Stimulated activated naive CD8-positive, alpha-beta T cell treated with anti-CD3 and anti-CD28 coated beads, Interleukin-15, Interleukin-2, amounts not matched to agents 100 ng/mL and 50 ng/mL, for 24 hours (primary cell): ENCODE measurements at regions not wholly inside any gene's neighbourhood (a gene's known extent, or its start where the extent isn't known, plus 50 kb on each side); places are given as distances from the start of the nearest gene placed in this dataset.

Experiments used
- H3K27ac Mint-ChIP-seq: one replicate; pipeline ENCODE4 v1.8.0; 2021; ENCODE audit warnings: mild to moderate bottlenecking, mixed read lengths
- H3K27me3 Mint-ChIP-seq: one replicate; pipeline ENCODE4 v1.8.0; 2021; ENCODE audit warnings: mixed read lengths
- H3K36me3 Mint-ChIP-seq: one replicate; pipeline ENCODE4 v1.8.0; 2021; ENCODE audit warnings: low read depth, mixed read lengths
- H3K4me1 Mint-ChIP-seq: one replicate; pipeline ENCODE4 v1.8.0; 2021; ENCODE audit warnings: low read depth, mixed read lengths
- H3K4me3 Mint-ChIP-seq: one replicate; pipeline ENCODE4 v1.8.0; 2021; ENCODE audit warnings: mild to moderate bottlenecking, mixed read lengths
- H3K9me3 Mint-ChIP-seq: one replicate; pipeline ENCODE4 v1.8.0; 2021; ENCODE audit warnings: mixed read lengths

DNA sequence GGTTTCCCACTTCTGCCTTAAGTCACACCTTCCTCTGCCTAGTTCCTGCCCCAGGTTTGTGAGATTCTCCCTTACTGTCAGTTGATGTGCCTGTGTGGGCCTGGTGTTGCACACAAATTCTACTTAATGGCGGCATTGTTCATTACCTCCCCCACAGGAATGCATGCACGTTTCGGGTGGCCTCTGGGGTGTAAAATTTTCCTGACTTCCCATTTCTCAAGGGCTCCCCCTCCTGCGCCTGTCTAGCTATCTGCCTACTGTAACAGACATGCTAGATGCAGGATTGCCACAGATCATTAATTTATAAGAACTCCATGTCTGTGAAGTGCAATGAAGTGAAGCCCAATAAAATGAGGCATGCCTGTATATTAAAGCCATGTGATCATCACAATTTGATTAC lies 1466.3 kb downstream of the PCDH9 start:
- Mint-ChIP-seq H3K4me1 (no peaks in the 10 kb centered on the region), H3K9me3 (peaks cover 9% of the 10 kb centered on the region), H3K4me3 (no peak overlapping the region), H3K27me3 (no peaks in the 10 kb centered on the region), H3K27ac (no peak overlapping the region), H3K36me3 (no peaks in the 10 kb centered on the region)

GRCh38 chr13:65762012-65762411 lies 1468.1 kb downstream of the PCDH9 start:
- Mint-ChIP-seq H3K4me3 (no peak overlapping the region), H3K36me3 (no peaks in the 10 kb centered on the region), H3K4me1 (no peaks in the 10 kb centered on the region), H3K27me3 (no peaks in the 10 kb centered on the region), H3K27ac (no peak overlapping the region), H3K9me3 (peaks cover 12% of the 10 kb centered on the region)

DNA sequence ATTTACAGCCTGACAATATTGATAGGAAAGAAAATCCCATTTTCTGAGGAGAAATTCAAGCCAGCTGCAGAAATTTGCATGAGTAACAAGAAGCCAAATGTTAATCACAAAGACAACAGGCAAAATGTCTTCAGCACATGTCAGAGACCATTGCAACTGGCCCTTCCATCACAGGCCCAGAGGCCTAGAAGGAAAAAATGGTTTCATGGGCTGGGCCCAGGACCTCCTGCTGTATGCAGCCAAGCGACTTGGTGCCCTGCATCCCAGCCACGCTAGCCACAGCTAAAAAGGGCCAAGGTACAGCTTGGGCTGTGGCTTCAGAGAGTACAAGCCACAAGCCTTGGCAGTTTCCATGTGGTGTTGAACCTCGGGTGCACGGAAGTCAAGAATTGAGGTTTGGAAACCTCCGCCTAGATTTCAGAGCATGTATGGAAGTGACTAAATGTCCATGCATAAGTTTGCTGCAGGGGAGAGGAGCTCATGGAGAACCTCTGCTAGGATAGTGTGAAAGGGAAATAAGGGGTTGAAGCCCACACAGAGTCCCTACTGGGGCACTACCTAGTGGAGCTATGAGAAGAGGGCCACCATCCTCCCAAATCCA lies 1474.0 kb downstream of the PCDH9 start:
- H3K4me3 Mint-ChIP-seq: no peak overlapping the region
- no peaks in the 10 kb centered on the region for H3K4me1 Mint-ChIP-seq
- no peaks in the 10 kb centered on the region for H3K36me3 Mint-ChIP-seq
- no peaks in the 10 kb centered on the region for H3K27me3 Mint-ChIP-seq
- H3K9me3 Mint-ChIP-seq: peaks cover 22% of the 10 kb centered on the region
- no peak overlapping the region for H3K27ac Mint-ChIP-seq

DNA sequence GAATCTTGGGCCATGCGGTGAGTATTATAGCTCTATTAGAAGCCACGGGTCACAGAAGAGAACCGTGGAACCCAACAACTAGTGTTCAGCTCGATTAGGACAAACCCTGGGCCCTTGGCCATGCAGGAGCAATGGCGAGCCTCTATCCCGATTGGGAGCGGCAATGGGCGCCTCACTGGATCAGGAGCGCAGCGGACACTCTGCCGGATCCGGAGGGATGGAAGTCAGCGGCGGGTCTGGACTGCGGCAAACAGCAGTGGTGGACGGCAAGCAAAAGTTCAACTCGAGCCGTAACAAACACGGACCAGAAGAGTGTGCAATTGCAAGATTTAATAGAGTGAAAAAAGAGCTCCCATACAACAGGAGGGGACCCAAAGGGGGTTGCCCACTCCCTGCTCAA lies 1481.9 kb downstream of the PCDH9 start:
- Mint-ChIP-seq H3K9me3 (peaks cover 3% of the 10 kb centered on the region), H3K27me3 (no peaks in the 10 kb centered on the region), H3K4me1 (no peaks in the 10 kb centered on the region), H3K4me3 (no peak overlapping the region), H3K27ac (no peak overlapping the region), H3K36me3 (no peaks in the 10 kb centered on the region)

DNA sequence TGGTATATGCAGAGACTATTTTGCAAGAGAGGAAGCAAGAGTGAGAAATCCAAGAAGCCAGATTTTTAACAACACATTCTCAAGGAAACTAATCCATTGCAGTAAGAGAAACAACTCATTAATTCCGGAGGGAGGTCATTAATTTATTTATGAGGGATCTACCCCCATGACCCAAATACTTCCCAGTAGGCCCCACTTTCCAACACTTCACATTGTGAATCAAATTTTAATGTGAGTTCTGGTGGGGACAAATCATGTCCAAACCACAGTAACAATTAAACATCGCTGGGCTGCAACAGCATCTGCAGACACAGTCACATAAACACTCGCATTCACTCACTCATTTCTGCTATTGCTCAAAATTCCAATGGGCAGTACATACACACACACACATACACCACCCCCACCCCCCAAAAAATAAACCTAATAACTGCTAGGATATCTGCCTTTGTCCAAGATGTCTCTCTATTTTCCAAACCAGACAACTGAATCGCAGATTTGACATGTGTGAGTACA lies 1483.7 kb downstream of the PCDH9 start:
- no peak overlapping the region for H3K4me3 Mint-ChIP-seq
- no peak overlapping the region for H3K27ac Mint-ChIP-seq
- no peaks in the 10 kb centered on the region for H3K27me3 Mint-ChIP-seq
- H3K36me3 Mint-ChIP-seq: no peaks in the 10 kb centered on the region
- H3K9me3 Mint-ChIP-seq: peaks cover 3% of the 10 kb centered on the region
- no peaks in the 10 kb centered on the region for H3K4me1 Mint-ChIP-seq

DNA sequence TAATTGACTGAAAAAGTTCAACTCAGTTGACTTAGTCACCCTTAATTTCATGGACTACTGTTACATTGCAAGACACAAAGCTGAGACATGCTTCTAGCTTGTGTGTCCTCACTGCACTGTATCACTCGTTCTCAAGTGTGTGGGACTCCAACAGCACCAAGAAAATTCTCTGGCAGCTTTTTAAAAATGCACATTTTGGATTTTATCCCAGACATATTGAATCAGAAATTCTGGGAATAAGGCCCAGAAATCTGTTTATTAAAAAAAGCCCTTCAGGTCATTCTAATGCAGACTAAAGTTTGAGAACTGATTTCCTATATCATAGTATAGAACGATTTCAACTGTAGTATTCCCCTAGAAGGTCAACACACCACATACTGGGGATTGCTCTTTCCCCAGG lies 1485.3 kb downstream of the PCDH9 start:
- no peak overlapping the region for H3K4me3 Mint-ChIP-seq
- H3K4me1 Mint-ChIP-seq: no peaks in the 10 kb centered on the region
- H3K27ac Mint-ChIP-seq: no peak overlapping the region
- H3K27me3 Mint-ChIP-seq: no peaks in the 10 kb centered on the region
- H3K36me3 Mint-ChIP-seq: no peaks in the 10 kb centered on the region
- peaks cover 3% of the 10 kb centered on the region for H3K9me3 Mint-ChIP-seq

DNA sequence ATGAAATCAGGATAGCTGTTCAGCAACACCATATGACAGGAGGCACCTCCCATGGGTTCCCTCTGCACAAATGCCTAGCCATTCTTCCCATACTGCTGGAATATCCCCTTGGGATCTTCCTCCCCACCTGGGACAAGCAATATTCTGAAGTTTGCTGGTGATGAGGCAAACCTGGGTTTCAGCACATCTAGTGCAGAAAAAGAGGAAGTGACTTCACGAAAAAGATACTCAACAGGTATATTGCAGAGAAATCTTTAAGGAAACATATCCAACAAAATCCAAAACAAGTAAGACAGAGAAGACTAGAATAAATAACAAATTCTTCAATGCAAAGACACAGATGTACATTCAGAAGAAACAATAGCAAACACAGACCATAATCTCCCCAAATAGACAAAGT lies 1497.0 kb downstream of the PCDH9 start:
- Mint-ChIP-seq H3K4me3 (no peak overlapping the region), H3K27me3 (no peaks in the 10 kb centered on the region), H3K27ac (no peak overlapping the region), H3K4me1 (no peaks in the 10 kb centered on the region), H3K9me3 (peaks cover 33% of the 10 kb centered on the region), H3K36me3 (no peaks in the 10 kb centered on the region)

GRCh38 chr13:65727070-65727469 lies 1503.1 kb downstream of the PCDH9 start:
- no peaks in the 10 kb centered on the region for H3K27me3 Mint-ChIP-seq
- H3K4me3 Mint-ChIP-seq: no peak overlapping the region

GRCh38 chr13:65725006-65725405 lies 1505.1 kb downstream of the PCDH9 start:
- Mint-ChIP-seq H3K36me3 (no peaks in the 10 kb centered on the region), H3K4me1 (no peaks in the 10 kb centered on the region), H3K27ac (no peak overlapping the region), H3K9me3 (no peaks in the 10 kb centered on the region), H3K4me3 (no peak overlapping the region), H3K27me3 (no peaks in the 10 kb centered on the region)

More at GRCh38 chr13:65727070-65727469, 1503.1 kb downstream of the PCDH9 start:
- no peaks in the 10 kb centered on the region for H3K36me3 Mint-ChIP-seq
- no peak overlapping the region for H3K27ac Mint-ChIP-seq
- H3K4me1 Mint-ChIP-seq: no peaks in the 10 kb centered on the region
- peaks cover 4% of the 10 kb centered on the region for H3K9me3 Mint-ChIP-seq

DNA sequence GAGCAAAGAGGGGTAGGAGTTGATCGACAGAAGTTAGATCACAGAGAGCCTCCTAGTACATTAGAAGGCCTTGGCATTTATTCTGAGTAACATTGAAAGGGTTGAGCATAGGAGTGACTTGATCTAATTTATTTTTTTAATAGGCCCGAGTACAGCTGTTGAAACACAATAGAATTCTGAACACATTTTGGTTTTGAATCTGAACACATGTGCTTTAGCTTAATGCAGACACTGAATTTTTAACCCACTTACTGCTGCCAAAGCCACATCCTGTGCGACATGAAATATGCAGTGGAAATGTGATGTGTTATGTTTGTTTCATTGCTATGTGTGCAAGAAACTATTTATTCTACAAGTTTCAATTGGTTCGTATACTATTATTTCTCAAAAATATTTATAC lies 1505.9 kb downstream of the PCDH9 start:
- Mint-ChIP-seq H3K4me3 (no peak overlapping the region), H3K4me1 (no peaks in the 10 kb centered on the region), H3K36me3 (no peaks in the 10 kb centered on the region), H3K27me3 (no peaks in the 10 kb centered on the region), H3K9me3 (no peaks in the 10 kb centered on the region), H3K27ac (no peak overlapping the region)

DNA sequence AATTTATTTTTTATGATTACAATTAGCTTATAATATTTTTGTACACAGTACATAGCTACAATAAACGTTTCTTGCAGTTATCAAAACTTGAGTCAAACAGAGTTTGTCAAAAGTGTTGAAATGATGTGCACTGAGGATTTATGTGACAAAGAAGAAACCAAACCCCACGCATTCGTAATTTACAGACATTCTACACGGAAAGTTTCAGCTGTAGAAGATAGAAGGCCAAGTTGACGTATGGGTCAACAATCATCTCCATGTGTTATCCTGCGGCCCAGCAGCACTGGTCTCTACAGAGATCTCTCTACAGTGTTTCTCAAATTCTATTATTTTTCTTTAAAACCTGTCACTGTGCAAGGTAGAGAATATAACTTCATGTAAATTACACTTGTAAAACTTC lies 1507.6 kb downstream of the PCDH9 start:
- no peaks in the 10 kb centered on the region for H3K4me1 Mint-ChIP-seq
- H3K9me3 Mint-ChIP-seq: peaks cover 4% of the 10 kb centered on the region
- H3K27me3 Mint-ChIP-seq: no peaks in the 10 kb centered on the region
- no peak overlapping the region for H3K27ac Mint-ChIP-seq
- H3K36me3 Mint-ChIP-seq: no peaks in the 10 kb centered on the region
- no peak overlapping the region for H3K4me3 Mint-ChIP-seq

- Mint-ChIP-seq H3K27me3 (no peaks in the 10 kb centered on the region), H3K27ac (no peak overlapping the region), H3K36me3 (no peaks in the 10 kb centered on the region), H3K4me1 (no peaks in the 10 kb centered on the region), H3K9me3 (peaks cover 12% of the 10 kb centered on the region), H3K4me3 (no peak overlapping the region)
Measured at GRCh38 chr13:65719831-65720230, 1510.3 kb downstream of the PCDH9 start.

DNA sequence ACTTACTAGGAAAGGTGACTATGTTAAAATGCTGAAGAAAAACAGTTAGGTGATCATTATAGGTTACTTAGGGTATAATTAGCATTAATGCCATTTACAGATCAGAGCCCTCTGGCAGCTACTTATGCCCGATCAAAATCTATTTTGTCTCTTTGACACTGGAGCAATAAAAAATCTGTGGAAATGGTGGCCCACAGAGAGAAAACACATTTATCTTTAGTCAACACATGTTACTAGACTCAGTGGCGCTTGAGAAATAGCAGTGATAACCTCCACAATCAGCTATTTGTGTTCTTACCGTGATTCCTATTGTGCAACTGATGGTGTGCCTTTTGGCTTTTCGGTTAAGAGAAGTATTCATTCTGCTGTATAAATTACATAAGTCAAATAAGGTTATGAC lies 1519.6 kb downstream of the PCDH9 start:
- Mint-ChIP-seq H3K4me1 (no peaks in the 10 kb centered on the region), H3K9me3 (peaks cover 9% of the 10 kb centered on the region), H3K27ac (no peak overlapping the region), H3K4me3 (no peak overlapping the region), H3K27me3 (no peaks in the 10 kb centered on the region), H3K36me3 (no peaks in the 10 kb centered on the region)

DNA sequence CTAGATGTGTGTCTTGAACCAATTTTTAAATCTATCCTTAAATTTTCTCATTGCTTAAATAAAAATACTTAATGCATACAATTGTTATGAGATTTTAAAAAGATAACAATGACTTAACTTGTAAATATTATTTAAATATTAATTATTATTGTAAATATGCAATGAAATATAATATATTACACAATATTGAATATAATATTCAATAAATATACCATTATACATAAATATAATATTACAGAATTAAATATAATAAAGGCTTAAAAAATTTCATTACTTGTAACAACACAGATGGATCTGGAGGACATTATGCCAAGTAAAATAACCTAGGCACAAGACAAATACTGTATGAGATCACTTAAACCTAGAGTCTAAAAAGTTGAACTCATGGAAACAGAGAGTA lies 1532.3 kb downstream of the PCDH9 start:
- no peaks in the 10 kb centered on the region for H3K36me3 Mint-ChIP-seq
- H3K4me1 Mint-ChIP-seq: no peaks in the 10 kb centered on the region
- H3K9me3 Mint-ChIP-seq: peaks cover 7% of the 10 kb centered on the region
- no peak overlapping the region for H3K4me3 Mint-ChIP-seq
- no peaks in the 10 kb centered on the region for H3K27me3 Mint-ChIP-seq
- H3K27ac Mint-ChIP-seq: no peak overlapping the region

GRCh38 chr13:65679240-65679639 lies 1550.9 kb downstream of the PCDH9 start:
- Mint-ChIP-seq H3K27me3 (no peaks in the 10 kb centered on the region), H3K4me3 (no peak overlapping the region), H3K9me3 (peaks cover 3% of the 10 kb centered on the region), H3K27ac (no peak overlapping the region), H3K36me3 (no peaks in the 10 kb centered on the region), H3K4me1 (no peaks in the 10 kb centered on the region)

GRCh38 chr13:65677906-65678305 lies 1552.2 kb downstream of the PCDH9 start:
- Mint-ChIP-seq H3K9me3 (peaks cover 14% of the 10 kb centered on the region), H3K36me3 (no peaks in the 10 kb centered on the region), H3K4me3 (no peak overlapping the region), H3K27me3 (no peaks in the 10 kb centered on the region), H3K27ac (no peak overlapping the region), H3K4me1 (no peaks in the 10 kb centered on the region)
